HepG2 (cell line): ENCODE measurements at regions not wholly inside any gene's neighbourhood (a gene's known extent, or its start where the extent isn't known, plus 50 kb on each side); places are given as distances from the start of the nearest gene placed in this dataset.

Experiments used
- ATAC-seq: fragments of 200-7000 bp; cut with Tn5 transposase; 3 replicates; pipeline ENCODE4 v1.9.1; 2020; ENCODE audit warnings: mild to moderate bottlenecking, moderate library complexity
- BruUV-seq: library from RNA; stranded (reverse); fragments of 400-500 nt; replicated peaks from 2 replicates; lab custom pipeline; 2021; lab: Mats Ljungman, UMichigan
- CTCF ChIA-PET: fragments of 300-600 bp; formaldehyde crosslinking; extraction: SDS; loops from one replicate; lab custom pipeline; 2021; ENCODE audit warnings: low total read pairs, inconsistent platforms, low intra/inter-chr PET ratio; lab: Yijun Ruan, JAX
- POLR2A ChIA-PET: fragments of 350-600 bp; sonication (Branson Sonifier 250); formaldehyde crosslinking; loops from one replicate; lab custom pipeline; 2020; ENCODE audit warnings: antibody characterized with exemption, inconsistent platforms; lab: Yijun Ruan, JAX
- DNase-seq: peaks from one replicate; pipeline ENCODE4 v3.0.0-alpha.2; 2015; ENCODE audit warnings: low spot score
- FAIRE-seq: peaks from 3 replicates; lab custom pipeline; 2011; peaks lifted over from hg19 to GRCh38; lab: Jason Lieb, UNC
- H2AFZ ChIP-seq: one replicate; pipeline ENCODE4 v1.6.1; 2011; ENCODE audit warnings: low read length, inconsistent platforms
- H3K27ac ChIP-seq: fragments of 300-600 bp; 3 replicates; pipeline ENCODE4 v1.8.0; 2011; ENCODE audit warnings: mixed run types, mild to moderate bottlenecking, mixed read lengths, low read length, inconsistent platforms; ENCODE audit not compliant: insufficient read depth; ENCODE audit errors: extremely low read length
- H3K27me3 ChIP-seq, 2 experiments: fragments of 200-600 bp in 1 of 2; 2 replicates in 1 of 2; 3 replicates in 1 of 2; pipeline versions ENCODE4 v1.6.0 to v1.8.0; 2011; ENCODE audit warnings: low read length in 2 of 2, mild to moderate bottlenecking in 2 of 2, moderate library complexity in 2 of 2, inconsistent platforms in 1 of 2; ENCODE audit not compliant: insufficient read depth in 2 of 2, control insufficient read depth in 1 of 2
- H3K36me3 ChIP-seq, 2 experiments: fragments of 200-600 bp in 1 of 2; replicated peaks in 1 of 2; 2 replicates in 1 of 2; 3 replicates in 1 of 2; pipeline versions ENCODE4 v1.5.1 to v1.8.0; 2011; ENCODE audit warnings: low read length in 2 of 2, inconsistent platforms in 1 of 2; ENCODE audit not compliant: insufficient read depth in 2 of 2, control insufficient read depth in 1 of 2
- H3K4me1 ChIP-seq: 2 replicates; pipeline ENCODE4 v1.5.1; 2012; ENCODE audit warnings: low read length, inconsistent platforms; ENCODE audit not compliant: insufficient read depth
- H3K4me2 ChIP-seq: 2 replicates; pipeline ENCODE4 v1.6.0; 2011; ENCODE audit warnings: low read depth, low read length, inconsistent platforms
- H3K4me3 ChIP-seq, 3 experiments: fragments of 200-600 bp in 1 of 3; sonication (generic), shearing (Covaris generic) in 1 of 3; replicated peaks in 1 of 3; 2 replicates each; pipeline ENCODE4 v1.5.1; 2011 to 2016; ENCODE audit warnings: low read length in 3 of 3, inconsistent platforms in 2 of 3, low read depth in 2 of 3, mild to moderate bottlenecking in 2 of 3, control low read depth in 1 of 3, mixed read lengths in 1 of 3; ENCODE audit not compliant: insufficient read depth in 1 of 3
- H3K79me2 ChIP-seq: one replicate; pipeline ENCODE4 v1.6.1; 2011; ENCODE audit warnings: low read length, inconsistent platforms; ENCODE audit not compliant: insufficient read depth
- H3K9ac ChIP-seq: 2 replicates; pipeline ENCODE4 v1.6.0; 2011; ENCODE audit warnings: mild to moderate bottlenecking, low read depth, low read length, inconsistent platforms; ENCODE audit not compliant: insufficient read depth
- H3K9me3 ChIP-seq: 2 replicates; pipeline ENCODE4 v1.5.1; 2012; ENCODE audit warnings: mild to moderate bottlenecking, low read length
- H4K20me1 ChIP-seq: 2 replicates; pipeline ENCODE4 v1.6.0; 2011; ENCODE audit warnings: inconsistent platforms, mild to moderate bottlenecking, low read length, moderate library complexity; ENCODE audit not compliant: insufficient read depth
- AGO2 ChIP-seq: fragments of 200-400 bp; formaldehyde crosslinking; optimal IDR thresholded peaks from 2 replicates; pipeline ENCODE3; 2017; ENCODE audit warnings: mild to moderate bottlenecking, low read depth, low read length, moderate library complexity
- BRD4 ChIP-seq: sonication (generic); formaldehyde crosslinking; IDR thresholded peaks from 2 replicates; pipeline ENCODE4 v1.4.0; 2020; ENCODE audit warnings: missing genetic modification reagents
- DR1 ChIP-seq: sonication (generic); formaldehyde crosslinking; IDR thresholded peaks from 2 replicates; pipeline ENCODE4 v1.8.0; 2021; ENCODE audit warnings: mild to moderate bottlenecking, missing genetic modification reagents, inconsistent platforms
- HNRNPL ChIP-seq: fragments of 200-400 bp; formaldehyde crosslinking; IDR thresholded peaks from 2 replicates; pipeline ENCODE4 v1.6.1; 2017; ENCODE audit warnings: mild to moderate bottlenecking, low read depth, low read length
- SETDB1 ChIP-seq: sonication (generic); formaldehyde crosslinking; IDR thresholded peaks from 2 replicates; pipeline ENCODE4 v1.5.1; 2020; ENCODE audit warnings: missing genetic modification reagents, mild to moderate bottlenecking, borderline replicate concordance
- SKI ChIP-seq: fragments of 450-650 bp; IDR thresholded peaks from one replicate; pipeline ENCODE4 v1.6.1; 2018; ENCODE audit warnings: mild to moderate bottlenecking; ENCODE audit not compliant: partially characterized antibody
- YY1 ChIP-seq: IDR thresholded peaks from 2 replicates; pipeline ENCODE4 v1.6.1; 2011; ENCODE audit warnings: low read length, low read depth, moderate library complexity, mild to moderate bottlenecking; ENCODE audit not compliant: insufficient read depth, insufficient replicate concordance
- ZBTB26 ChIP-seq: IDR thresholded peaks from 2 replicates; pipeline ENCODE4 v1.6.1; 2016; ENCODE audit warnings: missing compliant biosample characterization, missing genetic modification reagents, borderline replicate concordance
- ZNF205 ChIP-seq: IDR thresholded peaks from 2 replicates; pipeline ENCODE4 v1.6.1; 2018; ENCODE audit warnings: missing biosample characterization, missing genetic modification reagents
- ZNF276 ChIP-seq: sonication (generic); formaldehyde crosslinking; IDR thresholded peaks from 2 replicates; pipeline ENCODE4 v1.4.0; 2020; ENCODE audit warnings: mild to moderate bottlenecking, low read depth, missing genetic modification reagents
- ZNF350 ChIP-seq: sonication (generic); formaldehyde crosslinking; IDR thresholded peaks from 2 replicates; pipeline ENCODE4 v1.4.0; 2020; ENCODE audit warnings: mild to moderate bottlenecking, low read depth, missing genetic modification reagents, borderline replicate concordance
- ZNF556 ChIP-seq: sonication (generic); formaldehyde crosslinking; IDR thresholded peaks from 2 replicates; pipeline ENCODE4 v1.4.0; 2020; ENCODE audit warnings: mild to moderate bottlenecking, missing genetic modification reagents, borderline replicate concordance
- ZNF746 ChIP-seq: sonication (generic); formaldehyde crosslinking; IDR thresholded peaks from 2 replicates; pipeline ENCODE4 v1.8.0; 2022; ENCODE audit warnings: mild to moderate bottlenecking, missing genetic modification reagents
- ZNF761 ChIP-seq: sonication (generic); formaldehyde crosslinking; conservative IDR thresholded peaks from 2 replicates; pipeline ENCODE4 v1.4.0; 2020; ENCODE audit warnings: mild to moderate bottlenecking, missing genetic modification reagents
- WGBS: methylation state at CpG from one replicate; pipeline ENCODE4 v1.1.6; 2017; ENCODE audit warnings: low lambda C conversion rate; 5-methylcytosine and 5-hydroxymethylcytosine counted together
- in situ Hi-C: cut with HindIII; loops from 2 replicates; pipeline ENCODE4 v1.10.0; 2017; ENCODE audit warnings: low pct_unique_long_range_greater_than_20kb; ENCODE audit not compliant: extremely low pct_ligation_motif_present
- intact Hi-C: fragments of 100-400 bp; cut with micrococcal nuclease; formaldehyde crosslinking; loops from one replicate; pipeline ENCODE4 v1.10.0; 2022; ENCODE audit not compliant: unreplicated experiment
- TF ChIP-seq, protein P1 (sequence below): IDR thresholded peaks from 2 replicates; pipeline ENCODE4 v1.6.1; 2018; ENCODE audit warnings: missing genetic modification reagents
- TF ChIP-seq, protein P2 (sequence below): sonication (generic); formaldehyde crosslinking; IDR thresholded peaks from 2 replicates; pipeline ENCODE4 v1.4.0; 2020; ENCODE audit warnings: low read depth, missing genetic modification reagents

GRCh38 chr7:66503036-66503370 is 125.7 kb upstream of the KCTD7 start (continued):
- TF ChIP-seq BRD4, result no peak
- TF ChIP-seq ZNF746 (CRISPR knock-in tag), result no peak
- TF ChIP-seq DR1 (CRISPR knock-in tag), result no peak
- peak; percentile 50 for TF ChIP-seq AGO2
- no peak for TF ChIP-seq YY1
- TF ChIP-seq HNRNPL, result 0 out of 2 replicates have a peak, but pooled peaks have one; percentile 44
- 0 out of 2 replicates have a peak, but pooled peaks have one; percentile 15 for TF ChIP-seq ZNF350
- no peak for TF ChIP-seq SKI

GRCh38 chr7:66503551-66504031 is 125.1 kb upstream of the KCTD7 start:
- no TSS peak for BruUV-seq
- CTCF ChIA-PET, result no interaction called here

More at GRCh38 chr7:66503551-66504031, 125.1 kb upstream of the KCTD7 start:
- Histone ChIP-seq H3K9ac (no peak overlapping the region), H3K4me3 (no peak overlapping the region), H3K4me1 (peaks cover 53% of the 10 kb centered on the region), H3K9me3 (no peaks in the 10 kb centered on the region), H3K36me3 (no peaks in the 10 kb centered on the region), H2AFZ (no peak overlapping the region), H3K4me2 (no peak overlapping the region), H3K79me2 (no peaks in the 10 kb centered on the region), H3K27ac (no peak overlapping the region), H4K20me1 (no peaks in the 10 kb centered on the region), H3K27me3 (no peaks in the 10 kb centered on the region)
- WGBS, result 92% methylated on average over 13 of the region's 19 CpGs
- ATAC-seq, result peak; percentile 19; the same call in 1 of the 3 replicates
- FAIRE-seq, result no peak
- in situ Hi-C loops (no loop called here), intact Hi-C loops (no loop called here)
- POLR2A ChIA-PET, result interaction anchor here (3.0 kb wide), 1 partner anchor 10 kb away, joined by 24 read pairs; no protein-coding TSS in a partner anchor
- DNase-seq, result no peak
- TF ChIP-seq ZBTB26 (CRISPR knock-in tag), result no peak
- TF ChIP-seq ZNF276, result no peak
- TF ChIP-seq, protein P1, sequence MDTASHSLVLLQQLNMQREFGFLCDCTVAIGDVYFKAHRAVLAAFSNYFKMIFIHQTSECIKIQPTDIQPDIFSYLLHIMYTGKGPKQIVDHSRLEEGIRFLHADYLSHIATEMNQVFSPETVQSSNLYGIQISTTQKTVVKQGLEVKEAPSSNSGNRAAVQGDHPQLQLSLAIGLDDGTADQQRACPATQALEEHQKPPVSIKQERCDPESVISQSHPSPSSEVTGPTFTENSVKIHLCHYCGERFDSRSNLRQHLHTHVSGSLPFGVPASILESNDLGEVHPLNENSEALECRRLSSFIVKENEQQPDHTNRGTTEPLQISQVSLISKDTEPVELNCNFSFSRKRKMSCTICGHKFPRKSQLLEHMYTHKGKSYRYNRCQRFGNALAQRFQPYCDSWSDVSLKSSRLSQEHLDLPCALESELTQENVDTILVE, result no peak
- no peak for TF ChIP-seq ZNF205 (CRISPR knock-in tag)
- TF ChIP-seq ZNF556 (CRISPR knock-in tag), result no peak
- TF ChIP-seq, protein P2, sequence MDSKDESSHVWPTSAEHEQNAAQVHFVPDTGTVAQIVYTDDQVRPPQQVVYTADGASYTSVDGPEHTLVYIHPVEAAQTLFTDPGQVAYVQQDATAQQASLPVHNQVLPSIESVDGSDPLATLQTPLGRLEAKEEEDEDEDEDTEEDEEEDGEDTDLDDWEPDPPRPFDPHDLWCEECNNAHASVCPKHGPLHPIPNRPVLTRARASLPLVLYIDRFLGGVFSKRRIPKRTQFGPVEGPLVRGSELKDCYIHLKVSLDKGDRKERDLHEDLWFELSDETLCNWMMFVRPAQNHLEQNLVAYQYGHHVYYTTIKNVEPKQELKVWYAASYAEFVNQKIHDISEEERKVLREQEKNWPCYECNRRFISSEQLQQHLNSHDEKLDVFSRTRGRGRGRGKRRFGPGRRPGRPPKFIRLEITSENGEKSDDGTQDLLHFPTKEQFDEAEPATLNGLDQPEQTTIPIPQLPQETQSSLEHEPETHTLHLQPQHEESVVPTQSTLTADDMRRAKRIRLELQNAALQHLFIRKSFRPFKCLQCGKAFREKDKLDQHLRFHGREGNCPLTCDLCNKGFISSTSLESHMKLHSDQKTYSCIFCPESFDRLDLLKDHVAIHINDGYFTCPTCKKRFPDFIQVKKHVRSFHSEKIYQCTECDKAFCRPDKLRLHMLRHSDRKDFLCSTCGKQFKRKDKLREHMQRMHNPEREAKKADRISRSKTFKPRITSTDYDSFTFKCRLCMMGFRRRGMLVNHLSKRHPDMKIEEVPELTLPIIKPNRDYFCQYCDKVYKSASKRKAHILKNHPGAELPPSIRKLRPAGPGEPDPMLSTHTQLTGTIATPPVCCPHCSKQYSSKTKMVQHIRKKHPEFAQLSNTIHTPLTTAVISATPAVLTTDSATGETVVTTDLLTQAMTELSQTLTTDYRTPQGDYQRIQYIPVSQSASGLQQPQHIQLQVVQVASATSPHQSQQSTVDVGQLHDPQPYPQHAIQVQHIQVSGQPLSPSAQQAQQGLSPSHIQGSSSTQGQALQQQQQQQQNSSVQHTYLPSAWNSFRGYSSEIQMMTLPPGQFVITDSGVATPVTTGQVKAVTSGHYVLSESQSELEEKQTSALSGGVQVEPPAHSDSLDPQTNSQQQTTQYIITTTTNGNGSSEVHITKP (CRISPR knock-in tag), result no peak
- TF ChIP-seq SETDB1, result no peak
- no peak for TF ChIP-seq ZNF761 (CRISPR knock-in tag)
